GM12878 (cell line): ENCODE measurements at regions not wholly inside any gene's neighbourhood (a gene's known extent, or its start where the extent isn't known, plus 50 kb on each side); places are given as distances from the start of the nearest gene placed in this dataset.

ENCODE experiments used
- ATAC-seq: fragments of 200-7000 bp; cut with Tn5 transposase; 3 replicates; pipeline ENCODE4 v1.9.1; 2020; ENCODE audit warnings: mild to moderate bottlenecking, moderate library complexity
- BruUV-seq: library from RNA; stranded (reverse); fragments of 400-500 nt; replicated peaks from 2 replicates; lab custom pipeline; 2021; lab: Mats Ljungman, UMichigan
- CTCF ChIA-PET: fragments of 300-600 bp; sonication (Branson Sonifier 250); formaldehyde crosslinking; extraction: SDS; loops from one replicate; lab custom pipeline; 2021; ENCODE audit warnings: inconsistent platforms; lab: Yijun Ruan, JAX
- POLR2A ChIA-PET: fragments of 350-600 bp; formaldehyde crosslinking; extraction: SDS; loops from one replicate; lab custom pipeline; 2021; ENCODE audit warnings: inconsistent platforms; lab: Charles Lee
- RAD21 ChIA-PET: fragments of 300-600 bp; sonication (Branson Sonifier 250); formaldehyde crosslinking; loops from one replicate; lab custom pipeline; 2023; ENCODE audit warnings: antibody characterized with exemption; ENCODE audit not compliant: unreplicated experiment; lab: Charles Lee
- SMC1A ChIA-PET: fragments of 300-600 bp; sonication (Branson Sonifier 250); formaldehyde crosslinking; loops from one replicate; lab custom pipeline; 2023; ENCODE audit not compliant: unreplicated experiment, uncharacterized antibody; lab: Charles Lee
- DNase-seq: peaks from one replicate; pipeline ENCODE4 v3.0.0-alpha.2; 2011; ENCODE audit warnings: low read depth, low spot score
- FAIRE-seq: peaks from 3 replicates; lab custom pipeline; 2011; peaks lifted over from hg19 to GRCh38; lab: Jason Lieb, UNC
- H2AFZ ChIP-seq: 2 replicates; pipeline ENCODE4 v1.6.0; 2011; ENCODE audit warnings: low read depth, low read length, control low read depth; ENCODE audit not compliant: control insufficient read depth
- H3K27ac ChIP-seq: 2 replicates; pipeline ENCODE4 v1.5.1; 2011; ENCODE audit warnings: control low read depth; ENCODE audit not compliant: control insufficient read depth, insufficient read depth
- H3K27me3 ChIP-seq, 2 experiments: replicated peaks in 1 of 2; 2 replicates each; pipeline versions ENCODE4 v1.6.0 to v1.6.1; 2011; ENCODE audit warnings: low read length in 1 of 2; ENCODE audit not compliant: control insufficient read depth in 2 of 2, insufficient read depth in 2 of 2
- H3K36me3 ChIP-seq, 2 experiments: 2 replicates each; pipeline ENCODE4 v1.5.1; 2011; ENCODE audit warnings: low read length in 1 of 2; ENCODE audit not compliant: control insufficient read depth in 2 of 2, insufficient read depth in 2 of 2
- H3K4me1 ChIP-seq: 2 replicates; pipeline ENCODE4 v1.6.1; 2011; ENCODE audit warnings: mild to moderate bottlenecking, low read length, moderate library complexity, mixed read lengths; ENCODE audit not compliant: control insufficient read depth, insufficient read depth
- H3K4me2 ChIP-seq: 2 replicates; pipeline ENCODE4 v1.6.0; 2011; ENCODE audit warnings: control low read depth; ENCODE audit not compliant: control insufficient read depth, insufficient read depth
- H3K4me3 ChIP-seq: fragments of 200-600 bp; sonication (generic); 2 replicates; pipeline ENCODE4 v1.5.1; 2016
- H3K79me2 ChIP-seq: 2 replicates; pipeline ENCODE4 v1.6.0; 2011; ENCODE audit warnings: low read length; ENCODE audit not compliant: control insufficient read depth, insufficient read depth
- H3K9ac ChIP-seq: 2 replicates; pipeline ENCODE4 v1.8.0; 2011; ENCODE audit warnings: low read length, control low read depth, mixed read lengths; ENCODE audit not compliant: control insufficient read depth, insufficient read depth
- H3K9me3 ChIP-seq: replicated peaks from 3 replicates; pipeline ENCODE4 v1.5.1; 2011; ENCODE audit warnings: mild to moderate bottlenecking, low read length; ENCODE audit not compliant: control insufficient read depth, insufficient read depth
- H4K20me1 ChIP-seq: 2 replicates; pipeline ENCODE4 v1.6.0; 2011; ENCODE audit not compliant: control insufficient read depth, insufficient read depth
- ATF7 ChIP-seq: fragments of 450-650 bp; IDR thresholded peaks from 2 replicates; pipeline ENCODE4 v1.6.1; 2016; ENCODE audit warnings: low read depth, mild to moderate bottlenecking
- BMI1 ChIP-seq: fragments of 450-650 bp; IDR thresholded peaks from 2 replicates; pipeline ENCODE4 v1.6.1; 2016; ENCODE audit warnings: mild to moderate bottlenecking, moderate library complexity, borderline replicate concordance
- CREM ChIP-seq: IDR thresholded peaks from 2 replicates; pipeline ENCODE4 v1.6.1; 2014; ENCODE audit warnings: antibody characterized with exemption, low read depth
- DPF2 ChIP-seq: fragments of 450-650 bp; IDR thresholded peaks from 2 replicates; pipeline ENCODE4 v1.6.1; 2017; ENCODE audit warnings: mild to moderate bottlenecking
- E4F1 ChIP-seq: fragments of 450-650 bp; IDR thresholded peaks from 2 replicates; pipeline ENCODE4 v1.6.1; 2018; ENCODE audit warnings: borderline replicate concordance, mild to moderate bottlenecking; ENCODE audit not compliant: partially characterized antibody
- EED ChIP-seq: sonication (generic); IDR thresholded peaks from 2 replicates; pipeline ENCODE4 v1.6.1; 2016; ENCODE audit warnings: antibody characterized with exemption, low read depth
- EP300 ChIP-seq, 2 experiments: fragments of 150-350 bp in 1 of 2; IDR thresholded peaks; 2 replicates each; pipeline ENCODE4 v1.6.1; 2011 to 2012; ENCODE audit warnings: low read depth in 2 of 2, low read length in 2 of 2, borderline replicate concordance in 1 of 2, improper control_type of control experiment in 1 of 2, inconsistent platforms in 1 of 2; ENCODE audit not compliant: control insufficient read depth in 1 of 2
- IKZF1 ChIP-seq: fragments of 450-650 bp; conservative IDR thresholded peaks from 2 replicates; pipeline ENCODE4 v1.6.1; 2017; ENCODE audit warnings: antibody characterized with exemption, mild to moderate bottlenecking
- IKZF2 ChIP-seq, 2 experiments: fragments of 450-650 bp; IDR thresholded peaks; 2 replicates each; pipeline ENCODE4 v1.6.1; 2017; ENCODE audit warnings: mild to moderate bottlenecking in 2 of 2, moderate library complexity in 2 of 2
- IRF3 ChIP-seq: fragments of 450-650 bp; IDR thresholded peaks from 2 replicates; pipeline ENCODE4 v1.6.1; 2014; ENCODE audit warnings: mild to moderate bottlenecking
- JUNB ChIP-seq: IDR thresholded peaks from 2 replicates; pipeline ENCODE4 v1.6.1; 2016; ENCODE audit warnings: antibody characterized with exemption, mild to moderate bottlenecking
- MTA2 ChIP-seq: fragments of 450-650 bp; IDR thresholded peaks from 2 replicates; pipeline ENCODE4 v1.6.1; 2016; ENCODE audit warnings: low read depth, mild to moderate bottlenecking, moderate library complexity
- RELB ChIP-seq: fragments of 450-650 bp; IDR thresholded peaks from 2 replicates; pipeline ENCODE4 v1.6.1; 2017; ENCODE audit warnings: low read depth, mild to moderate bottlenecking, moderate library complexity
- RFX5 ChIP-seq: IDR thresholded peaks from 2 replicates; pipeline ENCODE4 v1.6.1; 2011; ENCODE audit warnings: low read depth, low read length, improper control_type of control experiment
- RUNX3 ChIP-seq: IDR thresholded peaks from 2 replicates; pipeline ENCODE4 v1.6.1; 2012; ENCODE audit warnings: low read length, inconsistent platforms
- ZBED1 ChIP-seq: IDR thresholded peaks from 2 replicates; pipeline ENCODE4 v1.6.1; 2016; ENCODE audit warnings: borderline replicate concordance
- WGBS: methylation state at CpG from one replicate; pipeline ENCODE4 v1.1.6; 2016; ENCODE audit warnings: low lambda C conversion rate; ENCODE audit not compliant: insufficient replicate concordance, insufficient coverage; ENCODE audit errors: missing lambda C conversion rate; 5-methylcytosine and 5-hydroxymethylcytosine counted together
- in situ Hi-C: fragments of 300-500 bp; cut with MboI; formaldehyde crosslinking; loops from 9 replicates; pipeline ENCODE4 v1.14.3; 2018; ENCODE audit warnings: mixed read lengths
- intact Hi-C: fragments of 100-400 bp; cut with micrococcal nuclease; formaldehyde crosslinking; loops from one replicate; pipeline ENCODE4 v1.14.2; 2022; ENCODE audit not compliant: unreplicated experiment

- in situ Hi-C loops (no loop called here), intact Hi-C loops (no loop called here)
- Histone ChIP-seq H3K27ac (no peak overlapping the region), H3K9me3 (no peaks in the 10 kb centered on the region), H3K4me2 (no peak overlapping the region), H2AFZ (no peak overlapping the region), H4K20me1 (no peaks in the 10 kb centered on the region), H3K79me2 (no peaks in the 10 kb centered on the region), H3K4me3 (no peak overlapping the region), H3K27me3 (no peaks in the 10 kb centered on the region), H3K4me1 (no peaks in the 10 kb centered on the region)
- no TSS peak for BruUV-seq
- ChIA-PET RAD21 (no interaction called here), POLR2A (no interaction called here)
- TF ChIP-seq RELB (peak; percentile 82), EP300 (IDR thresholded peaks at IDR 0.05; ENCODE audit: borderline replicate concordance in 1 of 2, control insufficient read depth in 1 of 2, low read depth in 2 of 2, low read length in 2 of 2) (peak; percentile 51 to 62; a peak in 2 of 4 replicates), CREM (0 out of 2 replicates have a peak, but pooled peaks have one; percentile 17), DPF2 (peak; percentile 76; the same call in 1 of the 2 replicates), EED (0 out of 2 replicates have a peak, but pooled peaks have one; percentile 41), IKZF1 (peak; percentile 88), ATF7 (peak; percentile 72), RUNX3 (peak; percentile 47; the same call in 1 of the 2 replicates), JUNB (0 out of 2 replicates have a peak, but pooled peaks have one; percentile 21), IRF3 (no peak), E4F1 (no peak), RFX5 (no peak), BMI1 (peak; percentile 55; the same call in 1 of the 2 replicates), IKZF2 (IDR thresholded peaks at IDR 0.05) (peak; percentile 79 to 86), ZBED1 (no peak), MTA2 (peak; percentile 88)
- TF ChIP-seq, all 136 proteins: peak for 12
- CTCF ChIA-PET, result no interaction called here
- FAIRE-seq (no peak), DNase-seq (no peak), ATAC-seq (peak; percentile 82)
- 97% methylated on average over 1 of the region's 1 CpG for WGBS
- SMC1A ChIA-PET, result interaction anchor here (2.1 kb wide), 1 partner anchor 10 kb away, joined by 5 read pairs; no protein-coding TSS in a partner anchor
- H3K36me3 ChIP-seq, result no peaks in the 10 kb centered on the region
- H3K9ac ChIP-seq, result no peak overlapping the region
Measured at GRCh38 chr2:66032226-66032775, 402.6 kb upstream of the MEIS1 start.
